DND-41 (cell line): ENCODE measurements at regions not wholly inside any gene's neighbourhood (a gene's known extent, or its start where the extent isn't known, plus 50 kb on each side); places are given as distances from the start of the nearest gene placed in this dataset.

Experiments used
- ATAC-seq: fragments of 200-7000 bp; cut with Tn5 transposase; 3 replicates; pipeline ENCODE4 v1.9.1; 2021; ENCODE audit warnings: low read depth; ENCODE audit not compliant: insufficient read depth
- DNase-seq: peaks from one replicate; pipeline ENCODE4 v3.0.0-alpha.2; 2020
- H2AFZ ChIP-seq: 2 replicates; pipeline ENCODE4 v1.6.0; 2012; ENCODE audit warnings: low read depth, low read length
- H3K27ac ChIP-seq: 2 replicates; pipeline ENCODE4 v1.5.1; 2012; ENCODE audit warnings: low read length, inconsistent platforms
- H3K27me3 ChIP-seq: fragments of 200-600 bp; sonication (generic); 2 replicates; pipeline ENCODE4 v1.6.0; 2012; ENCODE audit warnings: low read length, mild to moderate bottlenecking, inconsistent platforms; ENCODE audit not compliant: insufficient read depth, poor library complexity
- H3K36me3 ChIP-seq: 2 replicates; pipeline ENCODE4 v1.5.1; 2012; ENCODE audit warnings: low read length, inconsistent platforms; ENCODE audit not compliant: insufficient read depth
- H3K4me1 ChIP-seq: 2 replicates; pipeline ENCODE4 v1.5.1; 2012; ENCODE audit warnings: mild to moderate bottlenecking, low read length; ENCODE audit not compliant: insufficient read depth
- H3K4me2 ChIP-seq: 2 replicates; pipeline ENCODE4 v1.6.0; 2012; ENCODE audit warnings: mild to moderate bottlenecking, moderate library complexity, low read length, inconsistent platforms; ENCODE audit not compliant: insufficient read depth
- H3K4me3 ChIP-seq, 2 experiments: fragments of 200-600 bp in 1 of 2; shearing (Covaris generic) in 1 of 2; 2 replicates each; pipeline ENCODE4 v1.5.1; 2012 to 2016; ENCODE audit warnings: inconsistent platforms in 2 of 2, low read length in 2 of 2, mild to moderate bottlenecking in 2 of 2, low read depth in 1 of 2, moderate library complexity in 1 of 2
- H3K79me2 ChIP-seq: 2 replicates; pipeline ENCODE4 v1.6.0; 2012; ENCODE audit warnings: low read length, inconsistent platforms; ENCODE audit not compliant: insufficient read depth
- H3K9ac ChIP-seq: 2 replicates; pipeline ENCODE4 v1.6.0; 2012; ENCODE audit warnings: low read depth, mild to moderate bottlenecking, inconsistent platforms, low read length, moderate library complexity
- H3K9me3 ChIP-seq: 2 replicates; pipeline ENCODE4 v1.5.1; 2012; ENCODE audit warnings: low read length, moderate library complexity, mild to moderate bottlenecking, inconsistent platforms; ENCODE audit not compliant: insufficient read depth, severe bottlenecking
- H4K20me1 ChIP-seq: 2 replicates; pipeline ENCODE4 v1.6.0; 2012; ENCODE audit warnings: low read length; ENCODE audit not compliant: insufficient read depth
- CTCF ChIP-seq: IDR thresholded peaks from 2 replicates; pipeline ENCODE4 v1.5.1; 2012; ENCODE audit warnings: borderline replicate concordance, low read length, moderate library complexity, mild to moderate bottlenecking; ENCODE audit not compliant: poor library complexity, severe bottlenecking; ENCODE audit errors: extremely low read depth
- EZH2 ChIP-seq: IDR thresholded peaks from 3 replicates; pipeline ENCODE4 v1.6.1; 2012; ENCODE audit warnings: borderline replicate concordance, low read depth, mild to moderate bottlenecking, moderate library complexity, low read length, inconsistent platforms; ENCODE audit not compliant: severe bottlenecking

- H3K4me3 ChIP-seq, result no peak overlapping the region
- H2AFZ ChIP-seq, result no peak overlapping the region
- H3K79me2 ChIP-seq, result no peaks in the 10 kb centered on the region
- H3K4me1 ChIP-seq, result no peaks in the 10 kb centered on the region
- no peaks in the 10 kb centered on the region for H4K20me1 ChIP-seq
- no peak overlapping the region for H3K27ac ChIP-seq
- H3K27me3 ChIP-seq, result no peaks in the 10 kb centered on the region
- DNase-seq (no peak), ATAC-seq (no peak)
- H3K36me3 ChIP-seq, result no peaks in the 10 kb centered on the region
- no peak overlapping the region for H3K9ac ChIP-seq
- no peaks in the 10 kb centered on the region for H3K9me3 ChIP-seq
- no peak overlapping the region for H3K4me2 ChIP-seq
- no peak for TF ChIP-seq CTCF
- TF ChIP-seq EZH2, result no peak
These were observed 73.0 kb upstream of the AFF3 start for GRCh38 chr2:100215371-100215770.

- H3K27ac ChIP-seq, result no peak overlapping the region
- H3K36me3 ChIP-seq, result no peaks in the 10 kb centered on the region
- no peaks in the 10 kb centered on the region for H3K27me3 ChIP-seq
- H3K9ac ChIP-seq, result no peak overlapping the region
- no peaks in the 10 kb centered on the region for H3K9me3 ChIP-seq
- ATAC-seq, result no peak
- H3K4me1 ChIP-seq, result no peaks in the 10 kb centered on the region
- no peaks in the 10 kb centered on the region for H3K79me2 ChIP-seq
- H2AFZ ChIP-seq, result no peak overlapping the region
- H3K4me3 ChIP-seq, result no peak overlapping the region
- no peak for DNase-seq
- TF ChIP-seq CTCF (no peak), EZH2 (no peak)
- H4K20me1 ChIP-seq, result no peaks in the 10 kb centered on the region
- no peak overlapping the region for H3K4me2 ChIP-seq
These were observed 72.0 kb upstream of the AFF3 start for GRCh38 chr2:100214265-100214971.

GRCh38 chr2:100213595-100213994 is 71.2 kb upstream of the AFF3 start:
- TF ChIP-seq CTCF (no peak), EZH2 (no peak)
- no peaks in the 10 kb centered on the region for H4K20me1 ChIP-seq
- no peaks in the 10 kb centered on the region for H3K27me3 ChIP-seq
- no peak for ATAC-seq
- no peak overlapping the region for H3K27ac ChIP-seq
- no peaks in the 10 kb centered on the region for H3K79me2 ChIP-seq
- H3K4me2 ChIP-seq, result no peak overlapping the region
- no peaks in the 10 kb centered on the region for H3K9me3 ChIP-seq
- no peaks in the 10 kb centered on the region for H3K36me3 ChIP-seq
- DNase-seq, result no peak
- no peak overlapping the region for H3K9ac ChIP-seq
- no peak overlapping the region for H2AFZ ChIP-seq
- H3K4me3 ChIP-seq, result no peak overlapping the region
- no peaks in the 10 kb centered on the region for H3K4me1 ChIP-seq
